ENCODE measurements at regions not wholly inside any gene's neighbourhood (a gene's known extent, or its start where the extent isn't known, plus 50 kb on each side); places are given as distances from the start of the nearest gene placed in this dataset.

- Histone ChIP-seq H3K27me3 (ENCODE audit: insufficient read depth, low read depth, severe bottlenecking) (no peaks in the 10 kb centered on the region), H3K9me3 (ENCODE audit: severe bottlenecking) (no peaks in the 10 kb centered on the region), H3K4me3 (ENCODE audit: low read depth, low read length) (no peak overlapping the region), H3K27ac (no peak overlapping the region), H3K36me3 (no peaks in the 10 kb centered on the region)
- DNase-seq, result no peak
- TF ChIP-seq, protein P1, sequence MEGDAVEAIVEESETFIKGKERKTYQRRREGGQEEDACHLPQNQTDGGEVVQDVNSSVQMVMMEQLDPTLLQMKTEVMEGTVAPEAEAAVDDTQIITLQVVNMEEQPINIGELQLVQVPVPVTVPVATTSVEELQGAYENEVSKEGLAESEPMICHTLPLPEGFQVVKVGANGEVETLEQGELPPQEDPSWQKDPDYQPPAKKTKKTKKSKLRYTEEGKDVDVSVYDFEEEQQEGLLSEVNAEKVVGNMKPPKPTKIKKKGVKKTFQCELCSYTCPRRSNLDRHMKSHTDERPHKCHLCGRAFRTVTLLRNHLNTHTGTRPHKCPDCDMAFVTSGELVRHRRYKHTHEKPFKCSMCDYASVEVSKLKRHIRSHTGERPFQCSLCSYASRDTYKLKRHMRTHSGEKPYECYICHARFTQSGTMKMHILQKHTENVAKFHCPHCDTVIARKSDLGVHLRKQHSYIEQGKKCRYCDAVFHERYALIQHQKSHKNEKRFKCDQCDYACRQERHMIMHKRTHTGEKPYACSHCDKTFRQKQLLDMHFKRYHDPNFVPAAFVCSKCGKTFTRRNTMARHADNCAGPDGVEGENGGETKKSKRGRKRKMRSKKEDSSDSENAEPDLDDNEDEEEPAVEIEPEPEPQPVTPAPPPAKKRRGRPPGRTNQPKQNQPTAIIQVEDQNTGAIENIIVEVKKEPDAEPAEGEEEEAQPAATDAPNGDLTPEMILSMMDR (IDR thresholded peaks at IDR 0.05; ENCODE audit: low read depth, low read length), result peak; percentile 25; the same call in 1 of the 2 replicates
Measured at GRCh38 chr12:3350432-3350831, 140.6 kb upstream of the PRMT8 start.

DNA sequence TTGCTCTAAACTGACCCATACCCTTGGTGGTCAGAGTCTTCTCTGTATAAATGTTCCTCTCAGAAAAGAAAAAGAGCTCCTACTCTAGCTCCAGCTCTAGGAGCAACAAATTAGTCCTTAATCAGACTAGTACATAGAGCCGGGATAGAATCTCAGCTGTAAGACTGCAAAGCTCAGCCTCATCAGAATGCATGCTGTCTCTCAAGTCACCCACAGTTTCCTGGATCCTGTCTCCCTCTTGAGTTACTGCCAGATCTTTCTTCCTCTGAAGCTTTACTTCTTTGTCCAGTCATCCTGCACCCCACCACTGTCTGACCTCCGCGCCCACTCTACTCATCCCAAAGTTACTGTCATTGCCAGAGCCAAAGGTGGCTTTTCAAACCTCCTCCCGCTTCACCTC lies 139.3 kb upstream of the PRMT8 start:
- Histone ChIP-seq H3K36me3 (no peaks in the 10 kb centered on the region), H3K27me3 (ENCODE audit: insufficient read depth, low read depth, severe bottlenecking) (no peaks in the 10 kb centered on the region), H3K4me3 (ENCODE audit: low read depth, low read length) (no peak overlapping the region), H3K27ac (no peak overlapping the region), H3K9me3 (ENCODE audit: severe bottlenecking) (no peaks in the 10 kb centered on the region)
- TF ChIP-seq, protein P1 (IDR thresholded peaks at IDR 0.05; ENCODE audit: low read depth, low read length), result no peak
- DNase-seq, result no peak

DNA sequence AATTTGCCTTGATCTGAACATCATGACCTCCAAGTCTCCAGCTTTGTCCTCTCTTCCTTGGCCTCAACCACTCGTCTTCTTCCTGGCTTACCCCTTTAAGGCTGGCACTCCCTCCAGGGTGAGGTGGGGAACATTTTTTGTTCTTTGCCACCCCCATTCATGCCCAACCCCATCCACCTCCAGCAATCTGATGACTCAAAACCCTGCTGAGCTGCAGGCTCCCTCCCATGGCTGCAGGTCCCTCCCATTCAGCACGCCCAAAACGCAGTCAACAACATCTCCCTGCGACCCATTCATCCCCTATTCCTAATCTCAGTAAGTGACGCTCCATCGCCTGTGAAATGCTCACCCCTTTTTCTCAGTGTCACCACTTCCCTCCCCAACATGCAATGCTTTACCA lies 138.8 kb upstream of the PRMT8 start:
- Histone ChIP-seq H3K27me3 (ENCODE audit: insufficient read depth, low read depth, severe bottlenecking) (no peaks in the 10 kb centered on the region), H3K9me3 (ENCODE audit: severe bottlenecking) (no peaks in the 10 kb centered on the region), H3K36me3 (no peaks in the 10 kb centered on the region), H3K27ac (no peak overlapping the region), H3K4me3 (ENCODE audit: low read depth, low read length) (no peak overlapping the region)
- DNase-seq, result no peak
- TF ChIP-seq, protein P1 (IDR thresholded peaks at IDR 0.05; ENCODE audit: low read depth, low read length), result no peak

DNA sequence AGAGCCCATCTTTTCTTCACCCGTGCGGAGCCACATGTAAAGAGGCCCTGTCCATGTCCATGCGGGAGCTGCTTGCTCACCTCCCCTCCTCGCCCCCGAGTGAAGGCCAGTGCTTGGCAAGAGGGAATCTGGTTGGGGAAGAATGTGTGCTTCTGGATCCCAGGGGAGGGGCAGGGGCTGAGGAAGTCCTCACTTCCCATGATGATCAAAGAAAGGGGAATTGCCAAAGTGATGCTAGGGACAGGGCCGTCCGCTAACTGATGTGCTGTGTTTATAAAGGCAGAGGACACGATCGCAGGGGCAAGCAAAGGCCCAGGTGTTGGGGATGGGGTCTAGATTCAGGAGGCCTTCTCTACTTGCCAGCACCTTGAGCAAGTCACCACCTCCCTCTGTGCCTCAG lies 137.4 kb upstream of the PRMT8 start:
- Histone ChIP-seq H3K4me3 (ENCODE audit: low read depth, low read length) (no peak overlapping the region), H3K27ac (no peak overlapping the region), H3K36me3 (no peaks in the 10 kb centered on the region), H3K27me3 (ENCODE audit: insufficient read depth, low read depth, severe bottlenecking) (no peaks in the 10 kb centered on the region), H3K9me3 (ENCODE audit: severe bottlenecking) (no peaks in the 10 kb centered on the region)
- TF ChIP-seq, protein P1 (IDR thresholded peaks at IDR 0.05; ENCODE audit: low read depth, low read length), result no peak
- DNase-seq, result no peak

DNA sequence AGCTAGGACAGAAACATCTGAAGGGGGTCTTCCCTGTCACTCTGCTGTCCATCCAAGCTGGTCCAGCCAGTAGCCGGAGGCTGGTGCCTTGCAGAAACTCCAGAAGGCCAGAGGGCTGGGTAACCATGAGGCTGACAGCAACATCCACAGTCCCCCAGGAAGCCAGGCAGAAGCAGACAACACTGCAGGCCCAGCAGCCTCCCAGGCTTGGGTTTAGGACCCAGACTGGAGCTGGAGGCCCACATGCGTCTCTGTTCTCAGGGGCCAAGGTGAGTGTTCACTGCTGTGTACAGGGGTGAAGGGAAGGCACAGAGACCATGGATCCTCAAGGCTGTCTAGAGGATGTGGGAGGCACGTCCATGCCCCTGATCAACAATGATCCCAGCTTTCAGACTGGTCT lies 136.4 kb upstream of the PRMT8 start:
- TF ChIP-seq, protein P1 (IDR thresholded peaks at IDR 0.05; ENCODE audit: low read depth, low read length), result no peak
- H3K9me3 ChIP-seq (ENCODE audit: severe bottlenecking), result no peaks in the 10 kb centered on the region
- no peak overlapping the region for H3K4me3 ChIP-seq (ENCODE audit: low read depth, low read length)
- no peak overlapping the region for H3K27ac ChIP-seq
- no peak for DNase-seq
- no peaks in the 10 kb centered on the region for H3K36me3 ChIP-seq
- H3K27me3 ChIP-seq (ENCODE audit: insufficient read depth, low read depth, severe bottlenecking), result no peaks in the 10 kb centered on the region

GRCh38 chr12:3355378-3355900 lies 135.6 kb upstream of the PRMT8 start:
- H3K27ac ChIP-seq, result no peak overlapping the region
- TF ChIP-seq, protein P1 (IDR thresholded peaks at IDR 0.05; ENCODE audit: low read depth, low read length), result no peak

More at GRCh38 chr12:3355378-3355900, 135.6 kb upstream of the PRMT8 start:
- no peak for DNase-seq
- no peaks in the 10 kb centered on the region for H3K27me3 ChIP-seq (ENCODE audit: insufficient read depth, low read depth, severe bottlenecking)
- H3K9me3 ChIP-seq (ENCODE audit: severe bottlenecking), result no peaks in the 10 kb centered on the region
- no peak overlapping the region for H3K4me3 ChIP-seq (ENCODE audit: low read depth, low read length)
- no peaks in the 10 kb centered on the region for H3K36me3 ChIP-seq

Measured in WERI-Rb-1 (cell line).